ENCODE measurements at regions not wholly inside any gene's neighbourhood (a gene's known extent, or its start where the extent isn't known, plus 50 kb on each side); places are given as distances from the start of the nearest gene placed in this dataset.
A peak's percentile ranks its signal among the peaks of the same experiment; 100 is the strongest.

DNA sequence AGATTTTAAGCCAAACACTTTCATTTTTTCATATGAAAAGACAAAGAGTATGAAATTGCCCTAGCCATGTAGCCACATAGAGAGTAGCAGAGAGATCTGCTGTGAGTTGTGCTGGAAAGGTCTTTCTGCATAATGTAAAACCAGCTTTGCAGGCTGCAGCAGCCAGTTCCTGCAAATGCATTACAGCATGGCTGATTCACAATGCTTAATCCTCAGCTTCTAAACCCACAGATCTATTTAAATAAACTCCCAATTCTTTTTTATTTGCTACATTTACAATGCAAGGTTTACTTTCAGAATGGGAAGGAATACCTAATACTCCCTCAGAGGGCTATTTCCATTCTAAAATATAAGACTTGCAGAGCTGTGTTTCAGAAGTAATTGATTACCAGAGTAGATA lies 185.6 kb upstream of the STARD13 start:
- Histone ChIP-seq H3K9ac (ENCODE audit: low read length) (no peak overlapping the region), H3K4me1 (ENCODE audit: control insufficient read depth, insufficient read depth, low read length) (peaks cover 6% of the 10 kb centered on the region; the same call in 1 of the 2 replicates), H3K9me3 (ENCODE audit: control insufficient read depth, insufficient read depth, low read depth, low read length) (no peaks in the 10 kb centered on the region; the same call in 1 of the 2 replicates), H3K4me3 (ENCODE audit: low read depth, low read length) (no peak overlapping the region), H3K27ac (ENCODE audit: low read depth, low read length) (no peak overlapping the region), H3K27me3 (ENCODE audit: control insufficient read depth, insufficient read depth, low read length) (no peaks in the 10 kb centered on the region), H3K36me3 (ENCODE audit: control insufficient read depth, insufficient read depth, low read length) (no peaks in the 10 kb centered on the region)

DNA sequence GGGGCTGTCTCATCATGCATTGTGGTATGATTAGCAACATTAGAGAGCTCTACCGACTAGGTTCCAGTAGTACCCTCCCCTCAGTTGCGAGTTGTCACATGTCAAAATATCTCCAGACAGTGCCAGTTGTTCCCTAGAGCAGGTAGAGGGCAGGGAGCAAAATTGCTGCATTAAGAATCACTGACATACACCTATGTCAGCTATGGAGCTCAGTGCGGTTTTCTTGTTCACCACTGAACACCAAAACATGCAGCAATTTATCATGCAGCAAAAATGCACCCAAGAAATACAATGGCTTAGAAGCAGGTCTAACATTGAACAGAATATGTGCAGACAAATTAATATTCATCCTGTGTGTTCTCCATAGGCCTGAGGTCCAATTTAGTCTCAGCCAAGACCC lies 186.9 kb upstream of the STARD13 start:
- Histone ChIP-seq H3K27me3 (ENCODE audit: control insufficient read depth, insufficient read depth, low read length) (no peaks in the 10 kb centered on the region), H3K4me3 (ENCODE audit: low read depth, low read length) (no peak overlapping the region), H3K27ac (ENCODE audit: low read depth, low read length) (no peak overlapping the region), H3K9ac (ENCODE audit: low read length) (no peak overlapping the region), H3K4me1 (ENCODE audit: control insufficient read depth, insufficient read depth, low read length) (peaks cover 6% of the 10 kb centered on the region; the same call in 1 of the 2 replicates), H3K36me3 (ENCODE audit: control insufficient read depth, insufficient read depth, low read length) (no peaks in the 10 kb centered on the region), H3K9me3 (ENCODE audit: control insufficient read depth, insufficient read depth, low read depth, low read length) (peaks cover 8% of the 10 kb centered on the region)

DNA sequence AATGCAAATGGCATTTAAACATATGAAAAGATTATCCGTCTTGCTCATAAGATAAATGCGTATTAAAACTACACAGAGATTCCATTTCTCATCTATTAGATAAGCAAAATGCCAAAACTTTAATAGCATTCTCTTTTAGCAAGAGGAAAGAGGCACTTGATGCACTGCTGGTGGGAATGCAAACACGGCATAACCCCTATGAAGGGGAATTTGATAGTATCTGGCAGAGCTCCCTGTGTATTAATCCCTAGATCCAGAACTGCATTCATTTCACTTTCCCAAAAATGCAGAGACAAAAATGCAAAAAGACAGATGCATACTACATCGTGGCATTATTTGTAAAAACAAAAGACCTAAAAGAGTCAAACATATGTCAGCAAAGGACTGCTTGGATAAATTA lies 193.6 kb upstream of the STARD13 start:
- H3K4me1 ChIP-seq (ENCODE audit: control insufficient read depth, insufficient read depth, low read length): no peaks in the 10 kb centered on the region
- H3K9ac ChIP-seq (ENCODE audit: low read length): no peak overlapping the region
- H3K27me3 ChIP-seq (ENCODE audit: control insufficient read depth, insufficient read depth, low read length): no peaks in the 10 kb centered on the region
- no peak overlapping the region for H3K27ac ChIP-seq (ENCODE audit: low read depth, low read length)
- H3K9me3 ChIP-seq (ENCODE audit: control insufficient read depth, insufficient read depth, low read depth, low read length): peaks cover 23% of the 10 kb centered on the region
- no peaks in the 10 kb centered on the region for H3K36me3 ChIP-seq (ENCODE audit: control insufficient read depth, insufficient read depth, low read length)
- no peak overlapping the region for H3K4me3 ChIP-seq (ENCODE audit: low read depth, low read length)

DNA sequence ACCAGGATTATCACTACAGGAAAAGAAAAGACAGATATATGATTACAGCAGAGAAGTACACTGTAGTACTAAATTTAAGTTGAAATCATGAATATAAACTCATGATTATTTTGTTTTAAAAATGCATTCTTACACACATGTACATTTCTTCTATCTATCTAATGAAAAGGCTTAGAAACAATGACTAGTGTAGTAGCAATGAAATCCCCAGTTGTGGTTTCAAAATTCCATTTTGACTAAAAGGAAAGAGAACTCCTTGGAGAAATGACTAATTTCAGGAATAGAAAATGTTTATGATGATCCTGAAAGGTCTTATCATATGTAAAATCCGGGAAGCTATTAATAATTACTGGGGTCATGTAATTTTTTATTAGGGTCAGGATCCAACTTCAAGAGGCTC lies 195.0 kb upstream of the STARD13 start:
- peaks cover 32% of the 10 kb centered on the region for H3K9me3 ChIP-seq (ENCODE audit: control insufficient read depth, insufficient read depth, low read depth, low read length)
- no peak overlapping the region for H3K9ac ChIP-seq (ENCODE audit: low read length)
- no peaks in the 10 kb centered on the region for H3K4me1 ChIP-seq (ENCODE audit: control insufficient read depth, insufficient read depth, low read length)
- H3K36me3 ChIP-seq (ENCODE audit: control insufficient read depth, insufficient read depth, low read length): no peaks in the 10 kb centered on the region
- H3K27ac ChIP-seq (ENCODE audit: low read depth, low read length): no peak overlapping the region
- no peaks in the 10 kb centered on the region for H3K27me3 ChIP-seq (ENCODE audit: control insufficient read depth, insufficient read depth, low read length)
- H3K4me3 ChIP-seq (ENCODE audit: low read depth, low read length): no peak overlapping the region

DNA sequence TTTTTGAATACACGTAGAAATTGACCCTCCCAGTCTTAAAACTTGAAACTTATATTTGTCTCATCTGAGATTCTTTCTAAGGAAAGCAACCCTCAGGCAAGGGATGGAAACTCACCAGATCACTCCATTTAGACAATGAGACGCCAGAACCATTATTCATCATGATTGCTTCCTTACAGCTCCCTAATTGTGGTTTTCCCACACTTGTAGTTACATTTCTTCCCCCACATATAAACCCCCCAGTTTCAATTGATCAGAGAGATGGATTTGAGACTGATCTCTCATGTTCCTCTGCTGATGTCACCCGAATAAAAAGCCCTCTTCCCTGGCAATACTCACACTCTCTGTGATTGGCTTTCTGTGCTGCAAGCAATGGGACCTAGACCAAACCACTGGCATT lies 197.9 kb upstream of the STARD13 start:
- no peak overlapping the region for H3K27ac ChIP-seq (ENCODE audit: low read depth, low read length)
- H3K9ac ChIP-seq (ENCODE audit: low read length): no peak overlapping the region
- no peaks in the 10 kb centered on the region for H3K36me3 ChIP-seq (ENCODE audit: control insufficient read depth, insufficient read depth, low read length)
- peaks cover 18% of the 10 kb centered on the region for H3K9me3 ChIP-seq (ENCODE audit: control insufficient read depth, insufficient read depth, low read depth, low read length)
- H3K4me3 ChIP-seq (ENCODE audit: low read depth, low read length): no peak overlapping the region
- no peaks in the 10 kb centered on the region for H3K27me3 ChIP-seq (ENCODE audit: control insufficient read depth, insufficient read depth, low read length)
- no peaks in the 10 kb centered on the region for H3K4me1 ChIP-seq (ENCODE audit: control insufficient read depth, insufficient read depth, low read length)

DNA sequence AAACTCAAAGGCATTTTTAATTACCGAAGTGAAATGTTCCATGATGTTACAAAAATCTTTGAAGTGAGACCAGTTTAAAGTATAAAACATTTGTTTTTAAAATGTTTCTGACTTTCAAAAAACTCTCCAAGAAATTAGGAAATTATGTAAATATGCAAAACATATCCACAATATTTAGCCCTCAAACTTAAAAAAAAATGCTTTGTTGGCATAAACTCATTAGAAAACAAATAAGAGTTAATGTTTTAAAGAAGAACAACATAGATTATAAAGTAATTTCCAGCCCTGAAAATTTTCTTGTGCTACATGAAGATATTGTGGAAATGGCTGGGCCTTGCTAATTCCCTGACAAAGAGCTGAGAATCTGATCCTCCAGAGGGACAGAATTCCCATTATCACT lies 199.7 kb upstream of the STARD13 start:
- no peak overlapping the region for H3K9ac ChIP-seq (ENCODE audit: low read length)
- H3K4me3 ChIP-seq (ENCODE audit: low read depth, low read length): no peak overlapping the region
- peaks cover 10% of the 10 kb centered on the region; the same call in 1 of the 2 replicates for H3K4me1 ChIP-seq (ENCODE audit: control insufficient read depth, insufficient read depth, low read length)
- H3K36me3 ChIP-seq (ENCODE audit: control insufficient read depth, insufficient read depth, low read length): no peaks in the 10 kb centered on the region
- no peak overlapping the region for H3K27ac ChIP-seq (ENCODE audit: low read depth, low read length)
- peaks cover 16% of the 10 kb centered on the region for H3K9me3 ChIP-seq (ENCODE audit: control insufficient read depth, insufficient read depth, low read depth, low read length)
- H3K27me3 ChIP-seq (ENCODE audit: control insufficient read depth, insufficient read depth, low read length): no peaks in the 10 kb centered on the region

DNA sequence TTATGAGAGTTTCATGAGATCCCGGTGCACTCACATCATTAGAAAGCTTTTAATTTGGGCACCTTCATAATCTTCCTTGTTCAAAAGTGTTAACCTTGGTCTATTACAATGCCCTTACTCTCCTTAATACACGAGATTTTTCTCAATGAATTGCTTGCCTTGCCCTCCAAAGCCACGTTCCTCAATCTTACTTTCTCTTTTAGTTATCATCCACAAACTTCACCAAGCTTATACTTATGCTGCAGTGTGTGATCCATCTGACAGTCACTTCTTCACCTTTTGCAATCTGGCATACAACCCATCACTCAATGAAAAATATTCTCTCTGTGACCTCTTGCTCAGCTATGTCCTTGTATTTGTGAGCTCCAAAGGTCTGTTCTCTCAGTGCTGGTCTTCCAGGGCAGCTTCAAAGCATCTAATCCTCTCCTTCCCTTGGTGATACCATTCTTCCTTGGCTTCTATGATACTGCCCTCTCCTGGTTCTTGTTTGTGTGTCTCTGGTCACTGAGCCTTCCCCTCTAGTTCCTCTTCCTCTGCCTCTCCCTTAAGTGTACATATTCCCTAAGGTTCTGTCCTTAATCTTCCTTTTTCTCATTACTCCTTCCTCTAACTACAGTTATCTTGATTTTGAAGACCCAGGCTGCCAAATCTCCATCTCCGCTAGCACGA lies 202.2 kb upstream of the STARD13 start:
- H3K4me1 ChIP-seq (ENCODE audit: control insufficient read depth, insufficient read depth, low read length): peaks cover 16% of the 10 kb centered on the region

DNA sequence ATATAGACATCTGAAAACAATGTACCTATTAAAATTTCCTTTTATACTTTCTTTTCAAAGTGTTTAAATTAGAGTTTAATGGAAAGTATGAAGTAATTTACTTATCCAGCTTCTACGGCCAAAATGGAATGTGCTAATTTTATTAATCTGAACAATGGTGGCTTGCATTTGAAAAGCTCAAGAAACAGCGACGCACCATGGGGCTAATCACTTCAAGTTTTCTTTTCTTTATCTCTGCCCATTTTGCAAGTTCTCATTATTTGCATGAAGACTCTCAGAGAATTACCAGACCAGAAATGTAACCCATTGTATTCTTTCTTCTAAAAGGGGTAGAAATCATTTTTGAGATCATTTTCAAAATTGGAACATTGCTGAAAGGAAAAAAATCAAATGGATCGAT lies 204.0 kb upstream of the STARD13 start:
- no peaks in the 10 kb centered on the region for H3K27me3 ChIP-seq (ENCODE audit: control insufficient read depth, insufficient read depth, low read length)
- no peak overlapping the region for H3K27ac ChIP-seq (ENCODE audit: low read depth, low read length)
- H3K4me1 ChIP-seq (ENCODE audit: control insufficient read depth, insufficient read depth, low read length): peaks cover 22% of the 10 kb centered on the region
- H3K9me3 ChIP-seq (ENCODE audit: control insufficient read depth, insufficient read depth, low read depth, low read length): peaks cover 5% of the 10 kb centered on the region
- no peak overlapping the region for H3K9ac ChIP-seq (ENCODE audit: low read length)
- no peak overlapping the region for H3K4me3 ChIP-seq (ENCODE audit: low read depth, low read length)
- H3K36me3 ChIP-seq (ENCODE audit: control insufficient read depth, insufficient read depth, low read length): no peaks in the 10 kb centered on the region

More for the DNA sequence above, 202.2 kb upstream of the STARD13 start:
- no peak overlapping the region for H3K9ac ChIP-seq (ENCODE audit: low read length)
- no peak overlapping the region for H3K27ac ChIP-seq (ENCODE audit: low read depth, low read length)
- H3K4me3 ChIP-seq (ENCODE audit: low read depth, low read length): no peak overlapping the region
- H3K36me3 ChIP-seq (ENCODE audit: control insufficient read depth, insufficient read depth, low read length): no peaks in the 10 kb centered on the region
- H3K27me3 ChIP-seq (ENCODE audit: control insufficient read depth, insufficient read depth, low read length): no peaks in the 10 kb centered on the region
- H3K9me3 ChIP-seq (ENCODE audit: control insufficient read depth, insufficient read depth, low read depth, low read length): peaks cover 16% of the 10 kb centered on the region

DNA sequence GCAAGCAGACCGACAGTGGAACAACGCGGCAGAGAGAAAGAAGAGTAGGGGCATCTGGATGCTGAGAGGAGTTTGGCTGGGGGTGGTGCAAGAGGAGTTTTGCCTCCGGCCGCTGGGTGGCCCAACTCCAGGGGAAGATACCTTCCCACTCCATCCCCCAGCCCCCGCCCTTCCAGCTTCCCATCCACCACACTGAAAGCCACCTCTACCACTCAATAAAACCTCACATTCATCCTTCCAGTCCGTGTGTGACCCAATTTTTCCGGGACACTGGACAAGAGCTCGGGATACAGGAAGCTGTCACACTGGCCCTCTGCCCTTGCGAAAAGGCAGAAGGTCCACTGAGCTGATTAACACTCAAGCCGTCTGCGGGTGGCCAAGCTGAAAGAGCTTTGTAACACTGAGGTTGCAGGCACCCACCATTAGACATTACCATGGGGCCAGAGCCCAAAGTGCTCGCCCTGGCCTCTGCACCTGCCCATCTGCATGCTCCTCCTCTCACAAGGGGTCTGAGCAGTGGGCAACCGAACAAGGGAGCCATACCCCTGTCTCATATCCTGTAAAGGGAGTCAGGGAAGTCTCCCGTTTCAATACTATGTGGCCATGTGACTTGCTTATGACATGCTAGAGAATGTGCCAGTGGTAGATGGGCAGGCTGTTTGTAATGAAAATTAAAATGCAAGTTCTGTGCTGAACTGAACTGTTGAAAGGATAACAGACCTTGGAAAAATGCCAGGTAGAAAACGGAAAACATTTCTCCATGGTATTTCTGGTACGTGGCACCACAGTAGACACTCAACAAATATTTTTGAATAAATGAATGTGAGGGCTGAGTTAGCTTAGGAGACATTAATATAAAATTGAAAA lies 205.1 kb upstream of the STARD13 start:
- Histone ChIP-seq H3K4me3 (ENCODE audit: low read depth, low read length) (peak overlapping the region; percentile 1; the same call in 1 of the 2 replicates), H3K27ac (ENCODE audit: low read depth, low read length) (no peak overlapping the region), H3K27me3 (ENCODE audit: control insufficient read depth, insufficient read depth, low read length) (no peaks in the 10 kb centered on the region), H3K36me3 (ENCODE audit: control insufficient read depth, insufficient read depth, low read length) (no peaks in the 10 kb centered on the region), H3K4me1 (ENCODE audit: control insufficient read depth, insufficient read depth, low read length) (peaks cover 26% of the 10 kb centered on the region), H3K9me3 (ENCODE audit: control insufficient read depth, insufficient read depth, low read depth, low read length) (no peaks in the 10 kb centered on the region), H3K9ac (ENCODE audit: low read length) (no peak overlapping the region)

DNA sequence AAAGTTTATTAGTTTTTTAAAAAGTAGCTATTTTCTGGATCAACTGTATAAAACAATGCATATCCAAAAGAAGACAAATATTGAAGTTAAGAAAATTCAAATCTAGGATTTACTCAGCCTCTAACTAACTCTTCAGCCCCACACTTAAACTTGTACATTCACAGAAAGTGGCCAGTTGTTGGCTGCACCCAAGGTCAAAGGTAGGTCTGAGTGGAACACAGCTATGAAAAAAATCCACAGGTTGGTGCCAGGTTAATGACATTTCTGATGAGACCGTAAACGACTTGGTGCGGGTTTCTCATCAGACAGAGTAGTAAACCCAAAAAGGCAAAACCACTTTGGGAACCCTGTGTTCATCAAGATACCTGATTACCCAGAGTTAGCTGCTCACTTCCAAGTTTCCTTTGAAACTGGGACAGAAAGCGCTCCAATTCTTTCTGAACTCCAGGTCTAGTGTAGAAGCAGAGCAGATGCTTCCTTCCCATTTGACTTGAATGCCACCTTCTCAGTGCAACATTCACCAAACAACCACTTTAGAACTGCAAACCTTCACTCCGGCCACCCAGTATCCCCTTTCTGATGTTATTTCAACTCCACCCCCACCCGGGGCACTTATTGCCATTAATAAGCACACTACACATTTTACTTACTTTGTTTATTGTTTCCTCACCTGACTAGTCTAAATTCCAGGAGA lies 208.3 kb upstream of the STARD13 start:
- Histone ChIP-seq H3K36me3 (ENCODE audit: control insufficient read depth, insufficient read depth, low read length) (no peaks in the 10 kb centered on the region), H3K4me1 (ENCODE audit: control insufficient read depth, insufficient read depth, low read length) (peaks cover 26% of the 10 kb centered on the region), H3K27me3 (ENCODE audit: control insufficient read depth, insufficient read depth, low read length) (no peaks in the 10 kb centered on the region), H3K9ac (ENCODE audit: low read length) (no peak overlapping the region), H3K9me3 (ENCODE audit: control insufficient read depth, insufficient read depth, low read depth, low read length) (no peaks in the 10 kb centered on the region), H3K27ac (ENCODE audit: low read depth, low read length) (no peak overlapping the region; the same call in 1 of the 2 replicates), H3K4me3 (ENCODE audit: low read depth, low read length) (no peak overlapping the region)
